Inflammatory macrophage treated with lipopolysaccharide for 4 hours (primary cell): ENCODE measurements at regions not wholly inside any gene's neighbourhood (a gene's known extent, or its start where the extent isn't known, plus 50 kb on each side); places are given as distances from the start of the nearest gene placed in this dataset.

Source experiments
- DNase-seq: peaks from one replicate; pipeline ENCODE4 v3.0.0-alpha.2; 2020

DNA sequence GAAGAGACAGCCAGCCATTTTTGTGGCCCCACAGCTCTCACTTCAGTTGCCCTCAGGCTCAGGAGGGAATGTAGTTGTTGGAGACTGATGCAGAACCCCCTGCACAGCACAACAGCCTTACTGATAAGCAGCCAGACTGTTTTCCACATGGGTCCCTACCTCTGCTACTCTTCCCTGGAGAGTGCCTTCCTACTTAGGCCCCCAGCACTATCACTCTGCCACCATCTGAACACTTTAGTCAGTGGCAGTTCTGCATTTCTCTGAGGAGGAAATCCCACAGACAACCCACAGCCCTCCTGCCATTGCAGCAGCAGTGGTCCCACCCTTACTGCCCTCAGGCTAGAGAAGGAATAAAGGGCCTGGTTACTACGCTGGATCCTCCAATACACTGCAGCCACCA is 61.8 kb upstream of the PTPRD start:
- DNase-seq, result no peak

DNA sequence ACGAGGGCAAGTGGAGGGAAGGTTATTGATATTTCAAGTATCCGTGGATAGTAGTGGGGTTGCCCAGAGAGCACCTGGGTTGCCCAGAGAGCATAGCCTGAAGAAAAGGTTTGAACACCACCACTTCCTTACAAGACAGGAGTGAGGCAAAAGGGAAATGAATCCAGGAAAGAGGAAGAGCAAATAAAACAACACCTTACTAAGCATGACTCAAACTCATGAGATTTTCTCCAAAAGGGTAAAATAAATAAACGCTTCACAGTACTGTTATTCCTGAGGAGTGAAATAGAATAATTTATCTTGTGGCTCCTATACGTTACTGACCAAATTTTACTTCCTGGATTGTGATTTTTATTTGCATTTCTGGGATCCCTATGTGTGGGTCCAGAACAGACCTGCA is 65.2 kb upstream of the PTPRD start:
- DNase-seq, result no peak

DNA sequence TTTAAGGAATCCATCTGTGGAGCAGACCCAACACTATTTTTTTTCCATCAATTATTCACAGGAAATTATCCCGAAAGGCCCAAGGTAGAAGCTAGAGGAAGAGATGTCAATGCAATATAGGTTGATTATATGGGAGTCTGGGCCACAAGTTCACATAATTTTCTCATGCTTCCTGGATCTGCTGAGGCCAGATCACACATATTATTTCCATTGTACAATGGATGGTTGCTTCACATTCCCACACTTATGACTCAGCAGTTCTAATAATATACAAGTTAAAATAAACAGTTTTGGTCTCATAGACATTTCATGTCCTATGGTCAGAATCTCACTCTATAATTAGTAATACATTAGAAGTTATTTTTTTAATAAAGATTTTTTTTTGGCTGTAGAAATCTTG is 66.0 kb upstream of the PTPRD start:
- DNase-seq, result no peak

DNA sequence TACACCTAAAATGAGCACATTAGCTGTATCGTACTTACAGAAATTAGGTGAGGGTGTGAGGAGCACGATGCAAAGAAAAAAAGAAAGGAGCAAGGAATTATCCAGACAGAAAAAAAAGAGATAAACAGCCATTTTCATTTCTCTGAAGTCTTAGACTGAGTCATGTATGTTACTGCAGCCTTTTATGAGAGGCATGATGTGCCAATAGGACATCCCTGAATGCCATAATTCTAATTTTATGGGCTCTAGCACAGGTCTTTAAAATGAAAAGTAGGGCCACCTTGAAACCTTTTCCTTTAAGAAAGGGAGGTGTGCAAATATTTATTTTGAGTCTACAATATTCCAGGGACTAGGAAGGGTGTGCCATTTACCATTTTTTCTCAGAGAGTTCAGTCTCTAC is 74.1 kb upstream of the PTPRD start:
- DNase-seq, result no peak

DNA sequence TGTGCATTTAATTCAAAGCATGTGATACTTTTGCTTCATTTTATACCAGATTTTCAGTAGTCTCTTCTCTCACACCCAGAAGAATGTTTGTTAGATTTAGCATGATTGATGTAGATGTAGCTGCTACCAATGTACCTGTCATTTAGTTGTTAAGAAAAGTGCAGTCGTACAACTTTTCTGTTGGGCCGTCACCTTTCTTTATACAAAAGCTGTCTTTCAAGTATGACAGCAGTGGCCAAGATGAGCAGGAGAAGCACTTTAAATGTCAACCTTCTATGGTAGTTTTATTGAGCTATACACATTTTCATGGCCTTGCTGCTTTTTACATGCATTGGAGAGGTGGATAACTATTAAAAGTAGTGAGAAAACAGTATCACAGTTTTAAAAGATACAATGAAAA is 77.7 kb upstream of the PTPRD start:
- no peak for DNase-seq

DNA sequence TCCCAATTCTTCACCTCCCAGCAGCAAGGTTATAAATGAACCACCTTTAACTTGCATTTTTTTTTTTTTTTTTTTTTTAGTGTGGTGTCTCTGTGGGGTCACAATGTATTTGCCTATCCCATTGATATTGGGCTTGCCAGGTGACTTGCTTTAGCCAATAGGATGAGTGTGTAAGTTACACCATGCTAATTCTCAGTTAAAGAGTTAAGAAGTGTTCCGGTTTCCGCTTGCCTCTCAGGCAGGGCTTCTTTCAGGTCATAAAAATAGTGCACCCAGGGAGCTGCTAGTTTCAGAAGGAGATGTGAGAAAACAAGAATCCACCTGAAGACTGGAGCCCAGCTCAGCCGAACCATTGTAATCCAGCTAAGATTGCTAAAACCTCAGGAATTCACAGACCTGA is 84.2 kb upstream of the PTPRD start:
- DNase-seq, result no peak

DNA sequence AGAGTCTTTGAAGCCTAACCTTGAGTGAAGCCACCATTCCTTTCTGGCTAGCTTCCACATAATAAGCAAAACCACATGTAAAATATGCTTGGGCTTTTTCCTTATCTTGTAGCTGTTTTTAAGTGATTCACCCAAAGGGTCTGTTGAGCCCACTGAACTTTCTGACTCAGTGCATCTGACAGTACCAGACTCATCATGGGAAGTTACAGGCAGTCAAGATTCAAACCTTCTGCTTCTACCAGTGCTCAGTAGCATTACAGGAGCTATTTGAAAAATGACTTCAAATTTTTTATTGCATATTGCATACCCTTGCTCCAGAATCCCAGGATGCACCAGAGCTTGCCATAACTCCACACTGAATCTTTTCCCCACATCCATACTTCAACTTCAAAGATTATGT is 87.5 kb upstream of the PTPRD start:
- no peak for DNase-seq

DNA sequence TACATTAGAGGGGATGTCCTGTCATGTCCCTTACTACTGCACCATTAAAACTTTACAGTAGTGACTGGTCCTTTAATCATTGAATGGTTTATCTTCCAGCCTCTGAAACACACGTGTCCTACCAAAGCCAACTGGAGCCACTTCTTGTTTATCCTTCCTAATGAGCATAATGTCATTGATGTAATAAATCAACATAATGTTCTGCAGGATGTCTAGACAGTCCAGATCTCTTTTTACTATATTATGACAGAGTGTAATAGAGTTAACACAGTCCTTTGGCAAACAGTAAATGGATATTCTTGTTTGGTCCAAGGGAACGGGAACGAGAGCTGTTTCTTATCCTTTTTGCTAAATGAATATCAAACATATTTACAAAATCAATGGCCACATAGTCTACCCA is 88.1 kb upstream of the PTPRD start:
- DNase-seq, result no peak

DNA sequence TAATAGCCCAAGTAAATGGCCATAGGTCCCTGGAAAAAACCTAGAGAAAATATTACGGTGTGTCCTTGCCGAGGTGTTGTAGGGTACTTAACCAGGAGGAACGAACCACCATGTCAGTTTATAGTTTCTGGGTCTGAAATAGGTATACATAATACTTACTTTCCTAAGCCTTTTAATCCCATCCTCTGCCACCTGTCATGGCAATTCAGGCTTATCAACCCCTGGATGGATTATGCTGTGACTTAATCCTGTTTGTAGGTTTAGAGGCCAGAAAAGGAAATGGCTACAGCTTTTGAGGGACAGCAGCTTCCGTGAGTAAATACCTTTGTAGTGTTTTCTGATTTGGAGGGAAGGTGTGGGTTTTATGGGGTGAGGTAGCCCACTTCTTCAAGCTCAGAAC is 89.1 kb upstream of the PTPRD start:
- DNase-seq, result no peak

DNA sequence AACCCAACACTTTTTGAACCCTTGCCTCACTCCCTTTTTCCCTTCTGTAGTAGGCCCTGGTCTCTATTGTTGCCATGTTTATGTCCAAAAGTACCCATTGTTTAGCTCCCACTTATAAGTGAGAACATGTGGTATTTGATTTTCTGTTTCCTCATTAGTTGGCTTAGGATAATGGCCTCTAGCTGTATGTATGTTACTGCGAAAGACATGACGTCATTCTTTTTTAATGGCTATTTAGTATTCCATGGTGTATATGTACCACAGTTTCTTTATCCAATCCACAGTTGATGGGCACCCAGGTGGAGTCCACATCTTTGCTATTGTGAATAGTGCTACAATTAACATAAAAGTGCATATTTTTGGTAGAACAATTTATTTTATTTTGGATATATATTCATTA is 90.3 kb upstream of the PTPRD start:
- DNase-seq, result no peak

DNA sequence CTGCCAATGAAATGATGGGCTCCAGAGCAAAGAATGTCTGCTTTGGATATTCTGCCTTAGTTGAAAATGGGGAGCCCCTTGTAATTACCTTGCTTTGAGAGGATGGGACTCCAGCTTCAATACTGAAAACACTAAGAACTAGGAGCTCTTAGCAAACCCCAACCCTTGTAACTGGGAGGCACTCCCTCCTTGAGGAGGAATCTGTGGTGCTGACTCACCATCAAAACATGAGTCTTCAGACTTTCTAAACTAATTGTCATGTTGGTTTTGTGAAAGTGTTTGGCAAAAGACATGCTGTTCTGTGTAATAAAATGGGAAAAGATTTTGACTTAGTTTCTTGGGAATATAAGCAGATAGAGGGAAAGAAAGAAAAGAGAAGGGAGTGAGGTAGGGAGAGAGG is 91.9 kb upstream of the PTPRD start:
- DNase-seq, result no peak

DNA sequence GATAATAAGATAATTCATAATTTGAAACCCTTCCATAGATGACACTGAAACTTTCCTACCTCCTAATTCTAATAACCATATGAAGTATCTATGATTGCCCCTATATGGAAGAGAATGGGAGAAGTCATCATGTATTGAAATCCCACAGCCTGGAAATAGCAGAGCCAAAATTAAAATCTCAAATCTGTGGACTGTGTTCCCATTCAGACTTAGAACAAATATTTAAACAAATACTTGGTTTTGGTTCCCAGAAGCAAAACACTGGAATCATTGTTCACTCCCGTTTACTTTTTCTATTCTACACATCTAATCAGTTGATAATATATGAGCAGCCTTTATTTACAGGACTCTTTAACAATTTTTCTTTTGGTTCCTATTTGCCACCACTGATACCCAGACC is 92.6 kb upstream of the PTPRD start:
- DNase-seq, result no peak

DNA sequence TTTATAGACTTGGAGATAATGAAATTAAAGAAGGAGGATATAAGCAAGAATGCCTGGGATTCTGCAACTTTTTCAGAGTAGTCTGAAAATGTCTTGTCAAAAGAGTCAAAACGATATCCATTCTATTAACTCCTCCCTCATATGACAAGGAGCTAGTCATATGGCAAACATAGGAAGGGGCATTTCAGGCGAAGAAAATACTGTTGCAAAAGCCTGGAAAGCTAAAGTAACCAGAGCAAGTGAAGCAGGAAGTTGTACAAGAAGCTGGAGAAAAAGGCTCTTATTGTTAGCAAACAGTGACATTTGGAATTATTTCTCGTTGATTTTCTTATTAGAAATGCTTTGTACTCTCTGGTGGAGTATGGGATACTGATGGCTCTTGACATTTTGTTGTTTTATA is 94.0 kb upstream of the PTPRD start:
- DNase-seq, result no peak

DNA sequence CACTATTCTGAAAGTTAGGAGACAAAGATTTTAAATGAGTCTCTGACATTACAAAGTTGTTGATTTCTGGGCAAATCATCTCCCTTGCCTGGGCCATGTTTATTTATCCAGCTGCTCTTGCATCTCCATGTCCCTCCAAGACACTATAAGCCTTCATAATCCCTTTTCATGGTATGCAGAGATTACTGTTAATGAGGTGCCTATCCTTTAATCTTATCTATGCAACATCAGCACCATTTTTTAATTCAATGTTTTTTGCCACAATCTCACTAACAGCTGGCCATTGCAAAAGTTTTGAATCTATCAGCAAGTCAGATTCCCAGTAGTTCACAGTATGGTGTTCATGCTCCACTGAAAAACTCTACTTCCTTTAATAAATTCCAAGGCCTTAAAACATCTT is 108.5 kb upstream of the PTPRD start:
- DNase-seq, result no peak

DNA sequence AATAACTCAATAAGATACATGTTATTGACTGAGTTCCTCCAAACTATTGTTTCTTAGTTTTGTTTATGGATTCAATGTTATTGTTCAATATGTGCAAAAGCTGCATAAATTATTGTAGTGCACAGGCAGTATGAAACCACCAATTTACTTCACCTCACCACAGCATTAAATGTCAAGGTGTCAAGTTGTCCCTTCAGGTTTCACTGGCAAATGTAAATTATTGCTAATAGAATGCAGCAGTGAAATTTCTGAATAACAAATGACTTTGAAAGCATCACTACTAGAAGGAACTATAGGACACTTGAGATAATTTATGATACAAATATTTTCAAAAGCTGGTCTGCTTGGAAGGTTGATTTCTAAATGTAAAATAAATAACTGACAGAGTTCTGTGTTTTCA is 116.4 kb upstream of the PTPRD start:
- DNase-seq, result no peak

DNA sequence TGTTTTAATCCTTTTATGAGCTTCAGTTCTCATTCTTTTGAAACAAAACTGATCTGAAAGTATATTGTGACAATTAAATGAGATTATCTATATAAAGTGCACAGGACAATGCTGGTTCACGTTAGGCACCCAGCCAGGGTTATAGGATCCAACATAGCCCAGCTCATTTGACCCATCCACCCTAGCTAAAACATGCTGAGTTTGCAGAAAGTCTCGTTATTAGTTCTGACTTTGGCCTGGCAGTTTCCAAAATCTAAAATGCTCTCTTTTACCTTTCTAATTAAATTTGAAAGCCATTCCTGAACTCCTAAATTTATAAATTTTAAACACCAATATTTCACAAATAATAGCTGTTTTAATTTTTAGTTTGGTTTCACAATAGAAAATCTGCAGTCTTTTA is 131.9 kb upstream of the PTPRD start:
- no peak for DNase-seq

DNA sequence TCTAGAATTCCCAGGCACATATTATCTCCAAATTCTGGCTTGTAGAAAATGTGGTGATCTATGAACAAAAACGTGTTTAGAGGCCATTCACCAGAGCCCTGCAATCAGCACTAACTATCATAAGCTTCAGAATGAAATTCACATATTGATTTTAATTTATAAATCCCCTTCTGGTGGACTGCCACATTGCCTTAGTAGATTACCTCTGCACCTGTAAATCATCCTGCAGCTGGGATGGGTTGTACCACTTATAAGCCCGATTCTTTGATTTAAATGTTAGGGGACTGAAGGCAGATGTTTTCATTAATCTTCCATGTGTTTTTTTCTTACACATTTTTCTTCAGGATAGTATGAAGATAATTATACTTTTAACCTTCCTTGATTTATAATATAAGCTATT is 140.7 kb upstream of the PTPRD start:
- no peak for DNase-seq

DNA sequence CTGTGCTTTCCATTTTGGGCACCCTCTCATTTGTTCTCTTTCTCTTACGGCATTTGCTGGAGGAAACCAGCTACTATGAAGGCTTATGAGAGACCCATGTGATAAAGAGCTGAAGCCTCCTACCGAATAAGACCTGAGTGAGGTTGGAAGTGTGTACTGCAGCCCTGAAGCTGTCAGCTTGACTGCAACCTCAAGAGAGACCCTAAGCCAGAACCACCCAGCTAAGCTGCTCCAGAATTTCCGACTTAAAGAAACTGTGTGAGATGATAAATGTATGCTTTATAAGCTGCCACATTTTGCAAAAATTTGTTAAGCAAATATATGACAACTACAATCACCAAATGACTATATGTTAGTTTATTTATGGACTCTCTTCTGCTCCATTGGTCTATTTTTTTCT is 151.7 kb upstream of the PTPRD start:
- DNase-seq, result no peak

DNA sequence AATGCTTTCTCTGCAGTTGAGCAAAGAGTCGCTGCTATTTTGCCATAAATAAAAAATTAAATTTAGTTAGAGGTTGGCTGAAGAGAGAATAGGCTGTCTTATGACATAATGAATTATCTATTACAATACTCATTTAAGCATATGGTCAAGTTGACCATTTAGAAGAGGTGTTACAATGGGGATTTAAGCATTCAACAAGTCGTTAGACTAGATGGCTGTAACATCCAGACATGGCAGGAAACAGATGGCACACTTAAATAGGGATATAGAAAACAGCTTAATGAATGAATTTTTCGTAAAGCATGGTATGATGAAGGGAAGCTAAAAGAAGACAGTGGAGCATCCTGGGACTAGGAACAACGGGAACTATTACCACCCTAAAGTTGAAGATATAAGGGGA is 160.3 kb upstream of the PTPRD start:
- DNase-seq, result no peak

DNA sequence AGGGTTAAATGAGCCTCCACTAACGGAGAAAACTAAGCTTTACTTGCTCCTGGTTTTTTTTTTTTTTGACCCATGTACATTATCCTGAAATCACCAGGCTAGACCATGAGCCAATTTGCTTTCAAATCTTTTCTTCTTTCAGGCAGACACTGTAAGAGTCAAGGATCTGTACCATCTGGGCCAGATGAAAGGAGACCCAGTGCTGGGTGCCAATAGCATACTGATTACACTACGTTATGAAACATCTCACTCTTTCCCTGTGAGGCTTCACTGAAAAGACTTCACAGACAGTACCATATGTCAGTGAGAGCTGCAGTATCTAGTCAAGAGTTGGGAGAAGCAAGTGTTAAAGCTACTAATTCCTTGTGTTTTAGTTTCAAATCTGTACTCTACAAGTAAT is 161.2 kb upstream of the PTPRD start:
- no peak for DNase-seq

DNA sequence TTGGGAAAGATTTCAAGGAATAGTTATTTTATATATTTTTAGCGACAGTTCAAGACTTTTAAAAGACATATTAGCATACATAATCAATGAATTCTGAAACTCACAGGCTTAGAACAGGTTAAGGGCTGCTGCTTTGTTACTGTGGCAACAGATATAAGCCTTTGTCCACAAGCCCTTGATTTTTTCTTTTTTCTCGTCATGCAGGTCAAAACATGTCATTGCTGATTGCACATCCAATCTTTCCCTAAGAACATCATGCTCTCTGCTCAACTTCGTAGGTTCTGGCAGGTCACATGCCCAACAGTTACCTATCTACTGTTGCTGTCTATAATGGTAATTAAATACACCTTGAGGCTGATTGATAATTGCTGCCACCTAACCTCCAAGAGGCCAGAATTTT is 172.5 kb upstream of the PTPRD start:
- no peak for DNase-seq

DNA sequence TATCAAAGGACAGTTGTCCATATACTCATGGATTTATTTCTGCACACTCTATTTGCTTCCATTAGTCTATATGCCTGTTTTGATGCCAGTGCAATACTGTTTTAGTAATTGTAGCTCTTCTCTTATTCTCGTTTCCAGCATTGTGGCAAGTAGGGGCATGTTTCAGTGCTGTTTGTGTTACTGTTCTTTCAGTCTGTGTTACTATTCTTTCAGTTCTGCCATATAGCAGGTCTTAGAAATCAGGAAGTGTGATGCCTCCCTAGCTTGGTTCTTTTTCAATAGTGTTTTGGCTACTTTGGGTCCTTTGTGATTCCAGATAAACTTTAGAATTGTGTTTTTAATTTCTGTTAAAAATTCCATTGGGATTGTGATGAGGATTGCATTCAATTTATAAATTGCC is 180.5 kb upstream of the PTPRD start:
- DNase-seq, result no peak

DNA sequence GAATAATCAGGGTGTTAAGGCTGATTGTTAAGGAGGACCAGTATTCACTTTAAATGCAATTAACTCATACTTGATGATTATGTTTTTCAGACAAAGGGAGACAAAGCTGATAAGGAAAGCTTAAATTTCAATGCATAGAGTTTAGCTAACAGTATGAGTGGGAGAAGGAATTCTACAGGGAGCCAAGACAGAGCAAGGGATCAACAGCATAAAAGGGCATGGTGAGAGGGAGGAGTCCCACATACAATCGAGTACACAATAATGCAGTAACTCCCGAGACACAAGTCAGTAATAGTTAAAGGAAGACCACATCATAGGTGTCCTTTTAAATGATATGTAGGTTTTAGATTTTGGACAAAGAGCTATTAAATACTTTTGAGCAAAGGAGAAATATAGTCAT is 191.7 kb upstream of the PTPRD start:
- no peak for DNase-seq

DNA sequence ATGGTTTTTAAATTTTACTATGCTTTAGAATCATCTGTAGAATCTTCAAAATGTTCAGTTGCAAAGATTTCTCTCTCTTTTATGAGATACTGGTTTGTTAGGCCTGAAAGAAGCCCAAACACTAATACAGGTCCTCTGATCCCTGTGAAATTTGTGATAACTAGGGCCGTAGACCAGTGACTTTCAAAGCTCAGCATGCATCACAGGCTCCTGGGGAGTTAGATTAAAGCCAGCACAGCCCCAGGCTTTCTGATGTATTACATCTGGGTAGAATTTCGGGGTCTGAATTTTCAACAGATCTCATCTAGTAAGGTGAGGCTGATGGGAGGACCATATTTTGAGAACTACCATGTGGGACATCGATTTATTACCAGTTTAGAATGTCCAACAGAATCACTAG is 194.1 kb upstream of the PTPRD start:
- no peak for DNase-seq

DNA sequence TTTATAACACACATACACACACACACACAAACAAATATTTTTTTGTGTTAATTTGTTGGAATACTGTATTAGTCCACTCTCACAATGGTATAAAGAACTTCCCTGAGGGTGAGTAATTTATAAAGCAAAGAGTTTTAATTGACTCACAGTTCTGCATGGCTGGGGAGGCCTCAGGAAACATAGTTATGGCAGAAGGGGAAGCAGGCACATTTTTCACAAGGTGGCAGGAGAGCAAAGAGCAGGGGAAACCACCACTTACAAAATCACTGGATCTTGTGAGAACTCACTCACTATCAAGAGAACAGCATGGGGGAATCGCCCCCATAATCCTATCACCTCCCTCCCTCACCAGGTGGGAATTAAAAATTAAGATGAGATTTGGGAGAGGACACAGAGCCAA is 205.4 kb upstream of the PTPRD start:
- no peak for DNase-seq

DNA sequence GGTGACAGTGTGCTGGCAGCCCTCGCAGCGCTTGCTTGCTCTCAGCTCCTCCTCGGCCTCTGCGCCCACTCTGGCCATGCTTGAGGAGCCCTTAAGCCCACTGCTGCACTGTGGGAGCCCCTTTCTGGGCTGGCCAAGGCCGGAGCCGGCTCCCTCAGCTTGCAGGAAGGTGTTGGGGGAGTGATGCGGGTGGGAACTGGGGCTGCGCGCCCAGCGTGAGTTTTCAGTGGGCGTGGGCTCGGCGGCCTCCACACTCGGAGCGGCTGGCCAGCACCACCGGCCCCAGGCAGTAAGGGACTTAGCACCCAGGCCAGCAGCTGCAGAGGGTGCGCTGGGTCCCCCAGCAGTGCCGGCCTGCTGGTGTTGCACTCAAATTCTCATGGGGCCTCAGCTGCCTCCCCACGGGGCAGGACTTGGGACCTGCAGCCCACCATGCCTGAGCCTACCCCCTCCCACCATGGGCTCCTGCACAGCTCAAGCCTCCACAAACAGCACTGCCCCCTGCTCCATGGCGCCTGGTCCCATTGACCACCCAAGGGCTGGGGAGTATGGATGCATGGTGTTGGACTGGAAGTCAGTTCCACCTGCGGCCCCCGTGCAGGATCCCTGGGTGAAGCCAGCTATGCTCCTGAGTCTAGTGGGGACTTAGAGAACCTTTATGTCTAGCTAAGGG is 223.1 kb upstream of the PTPRD start:
- DNase-seq, result no peak
